ENCODE measurements at regions not wholly inside any gene's neighbourhood (a gene's known extent, or its start where the extent isn't known, plus 50 kb on each side); places are given as distances from the start of the nearest gene placed in this dataset.

DNA sequence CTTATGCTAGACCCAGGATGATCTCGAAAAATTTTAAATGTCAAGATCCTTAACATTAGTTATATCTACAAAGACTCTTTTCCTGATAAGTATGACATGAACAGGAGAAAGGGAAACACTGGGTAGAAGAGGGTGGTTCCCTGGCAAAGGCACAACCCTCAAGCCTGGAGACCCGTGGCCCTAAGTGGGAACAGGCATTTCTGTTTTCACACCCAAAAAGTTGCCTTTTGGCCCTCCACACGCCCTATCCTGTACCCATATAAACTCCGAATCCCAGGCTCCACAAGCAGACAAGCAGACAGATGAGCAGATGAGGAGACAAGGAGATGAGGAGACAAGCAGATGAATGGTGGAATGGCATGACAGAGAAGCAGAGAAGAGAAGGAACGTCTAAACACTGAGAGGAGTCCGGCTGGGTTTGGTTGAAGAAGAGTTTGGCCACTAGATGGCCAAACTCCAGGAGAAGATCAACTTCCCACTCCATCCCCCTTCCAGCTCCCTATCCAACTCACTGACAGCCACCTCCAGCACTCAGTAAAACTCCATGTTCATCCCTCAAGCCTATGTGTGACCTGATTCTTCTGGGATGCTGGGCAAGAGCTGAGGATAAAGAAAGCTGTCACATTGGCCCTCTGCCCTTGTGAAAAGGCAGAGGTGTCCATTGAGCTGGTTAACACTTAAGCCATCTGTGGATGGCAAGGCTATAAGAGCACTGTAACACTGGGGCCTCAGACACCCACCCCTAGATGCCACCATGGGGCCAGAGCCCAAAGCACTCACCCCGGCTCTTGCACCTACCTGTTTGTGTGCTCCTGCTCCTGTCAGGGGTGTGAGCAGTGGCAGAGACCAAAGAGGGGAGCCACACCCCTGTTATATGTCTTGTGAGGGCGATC lies 139.6 kb upstream of the FAM20A start:
- DNase-seq = no peak

DNA sequence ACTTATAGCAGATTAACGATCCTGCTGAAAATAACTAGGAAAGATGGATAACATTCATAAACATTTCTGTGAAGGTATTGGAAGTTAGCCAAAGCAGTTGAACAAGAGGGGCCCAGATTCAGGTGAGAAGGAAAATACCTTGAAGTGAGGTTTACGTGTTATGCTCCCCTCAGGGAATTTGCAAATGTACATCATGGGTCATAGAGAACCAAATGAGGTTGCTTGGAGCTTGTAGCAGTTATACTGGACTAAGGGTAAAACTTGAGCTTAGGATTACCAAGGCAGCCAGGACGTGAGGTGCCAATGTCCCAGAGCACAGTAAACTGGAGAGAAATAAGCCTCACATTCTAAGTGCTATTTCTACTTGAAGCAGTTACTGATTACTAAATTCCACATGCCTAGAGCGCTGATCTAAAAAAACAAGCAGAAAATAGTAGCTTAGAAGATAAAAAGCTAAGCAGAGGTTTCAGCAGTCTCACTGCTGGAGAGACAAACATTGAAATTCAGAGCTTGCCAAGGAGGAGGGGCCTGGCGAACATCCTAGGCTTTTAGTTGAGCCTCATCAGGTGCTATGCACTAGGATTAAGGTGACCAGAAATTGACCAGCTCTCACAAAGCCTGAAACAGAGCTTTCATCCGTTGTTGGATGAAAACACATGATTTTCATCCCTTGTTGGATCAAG lies 136.7 kb upstream of the FAM20A start:
- no peak for DNase-seq

DNA sequence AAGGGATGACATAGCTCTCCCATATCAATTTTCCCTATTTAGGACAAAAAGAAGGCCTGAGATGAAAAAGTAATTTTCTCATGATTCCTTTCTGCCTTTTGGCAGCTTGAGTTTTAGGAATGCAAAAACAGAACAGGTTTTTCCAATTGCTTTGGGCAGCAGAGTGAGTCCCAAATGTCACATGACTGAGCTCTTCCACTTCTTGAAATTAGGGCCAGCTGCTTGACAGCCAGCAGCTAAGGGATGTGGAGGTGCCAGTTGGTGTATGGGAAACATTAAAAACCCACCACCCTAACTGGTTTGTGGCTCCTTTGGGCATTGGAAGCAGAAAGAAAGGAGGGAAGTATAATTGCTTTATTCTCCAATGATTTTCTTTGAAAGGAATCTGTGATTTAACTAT lies 133.8 kb upstream of the FAM20A start:
- no peak for DNase-seq

DNA sequence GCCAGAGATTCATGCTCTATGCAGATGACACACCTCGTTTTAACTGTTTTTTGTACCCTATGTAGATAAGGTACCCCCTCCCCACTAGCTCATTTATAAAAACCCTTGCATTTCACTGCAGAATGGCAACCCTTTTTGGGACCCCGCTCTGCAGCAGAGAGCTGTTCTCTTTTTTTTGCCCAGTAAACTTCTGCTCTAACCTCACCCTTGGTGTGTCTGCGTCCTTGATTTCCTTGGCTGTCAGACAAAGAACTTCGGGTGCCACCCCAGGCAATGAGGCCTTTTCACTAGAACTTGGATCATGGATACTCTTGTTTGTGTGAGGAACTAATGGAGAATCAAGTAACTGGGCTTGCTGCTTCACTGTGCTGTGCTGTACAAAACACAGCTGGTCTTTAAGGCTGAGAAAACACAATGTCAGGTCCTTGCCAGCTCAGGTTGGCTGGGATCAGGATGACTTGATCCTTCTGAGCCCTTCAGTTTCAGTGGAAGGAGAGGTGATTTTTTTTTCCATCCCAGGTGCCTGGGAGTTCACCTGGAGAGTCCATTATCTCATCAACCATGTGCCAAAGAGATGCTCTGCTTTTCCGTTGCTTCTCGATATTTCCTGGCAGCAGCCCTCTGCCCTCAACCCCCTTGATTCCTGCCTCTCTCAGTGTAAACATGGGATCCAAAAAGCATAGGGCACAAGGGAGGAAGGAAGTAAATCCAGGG lies 133.2 kb upstream of the FAM20A start:
- no peak for DNase-seq

DNA sequence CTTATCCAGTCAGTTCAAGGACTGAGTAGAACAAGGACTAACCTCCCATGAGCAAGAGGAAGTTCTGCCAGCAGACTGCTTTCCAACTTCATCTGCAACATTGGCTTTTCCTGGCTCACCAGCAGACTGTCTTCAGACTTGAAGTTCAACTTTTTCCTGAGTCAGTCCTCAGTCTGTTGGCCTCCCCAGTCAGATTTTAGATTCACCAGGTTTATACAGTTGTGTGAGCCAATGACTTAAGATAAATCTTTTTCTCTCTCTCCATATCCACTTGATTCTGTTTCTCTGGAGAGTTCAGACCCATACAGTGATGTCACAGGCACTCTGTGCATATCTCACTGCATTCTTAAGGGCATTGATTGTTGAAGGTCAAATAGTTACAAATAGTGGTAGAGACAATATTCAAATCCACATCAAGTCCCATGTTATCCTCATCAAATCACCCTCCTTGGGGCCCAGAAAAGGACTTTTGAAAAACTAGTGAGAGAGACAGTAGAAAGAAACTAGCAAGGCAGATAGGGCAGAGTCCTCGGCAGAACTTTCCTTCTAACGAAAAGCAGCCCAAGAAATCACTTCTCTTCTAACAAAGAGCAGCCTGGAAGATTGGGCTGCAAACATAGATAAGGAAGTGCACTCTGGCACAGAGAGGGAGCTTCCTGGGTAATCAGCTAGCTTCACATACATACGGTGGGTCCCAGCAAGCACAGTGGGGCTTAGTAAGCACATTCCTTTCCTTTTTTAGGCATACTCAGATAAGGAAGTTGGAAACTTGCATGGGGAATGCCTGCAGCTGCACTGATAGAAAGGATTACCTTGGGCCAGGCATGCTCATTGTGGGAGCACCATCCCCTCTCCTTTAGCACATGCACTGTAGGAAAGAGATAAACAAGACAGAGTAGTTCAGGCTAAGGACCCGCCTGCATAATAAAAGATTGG lies 132.3 kb upstream of the FAM20A start:
- DNase-seq = no peak

DNA sequence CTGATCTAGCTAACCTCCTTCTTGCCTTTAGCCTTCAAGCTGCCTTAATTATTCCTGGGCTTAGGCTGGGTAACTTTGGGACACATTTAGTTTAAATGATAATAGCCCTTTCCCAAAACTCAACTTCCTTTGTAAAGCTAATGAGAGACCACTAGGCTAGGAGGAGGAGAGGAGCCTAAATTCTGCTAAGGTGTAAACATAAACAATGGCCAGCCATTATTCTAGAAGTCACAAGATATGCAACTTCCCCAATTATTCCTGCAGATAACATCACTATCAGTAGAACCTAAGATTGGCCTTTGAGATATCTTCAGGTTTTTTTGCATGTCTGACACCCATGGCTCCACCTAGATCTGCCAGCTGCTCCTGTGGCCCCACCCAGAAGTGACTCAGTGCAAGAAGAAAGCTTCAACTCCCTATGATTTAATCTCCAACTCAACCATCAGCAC lies 131.2 kb upstream of the FAM20A start:
- DNase-seq = no peak

DNA sequence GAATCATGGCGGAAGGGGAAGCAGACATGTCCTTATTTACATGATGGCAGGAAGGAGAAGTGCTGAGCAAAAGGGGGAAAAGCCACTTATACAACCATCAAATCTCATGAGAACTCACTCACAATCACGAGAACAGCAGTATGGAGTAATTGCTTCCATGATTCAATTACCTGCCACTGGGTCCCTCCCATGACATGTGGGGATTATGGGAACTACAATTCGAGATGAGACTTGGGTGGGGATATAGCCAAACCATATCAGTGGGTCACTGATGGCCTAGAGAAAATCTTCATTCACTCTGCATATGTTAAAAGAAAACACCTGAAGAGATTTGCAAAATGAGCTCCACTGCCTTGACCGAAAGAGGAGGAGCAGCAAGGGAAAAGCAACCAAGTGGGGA lies 130.3 kb upstream of the FAM20A start:
- DNase-seq = no peak

DNA sequence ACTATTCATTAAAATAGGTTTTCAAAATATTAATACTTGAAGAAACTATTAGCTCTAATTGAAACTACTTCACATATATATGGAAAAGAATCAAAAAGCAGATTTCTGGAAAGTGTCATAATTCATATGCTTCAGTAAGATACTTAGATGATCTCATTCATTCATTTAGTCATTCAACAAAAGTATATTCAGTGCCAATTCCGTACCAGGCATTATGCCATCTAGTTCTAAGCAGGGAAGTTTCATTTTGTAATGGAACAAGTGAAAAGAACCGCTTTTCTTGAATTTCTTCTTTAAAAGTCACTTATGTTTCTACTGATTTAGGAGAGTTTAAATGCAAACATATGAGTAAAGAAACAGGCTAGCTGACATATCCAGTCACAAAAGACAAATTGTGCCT lies 118.3 kb upstream of the FAM20A start:
- no peak for DNase-seq

DNA sequence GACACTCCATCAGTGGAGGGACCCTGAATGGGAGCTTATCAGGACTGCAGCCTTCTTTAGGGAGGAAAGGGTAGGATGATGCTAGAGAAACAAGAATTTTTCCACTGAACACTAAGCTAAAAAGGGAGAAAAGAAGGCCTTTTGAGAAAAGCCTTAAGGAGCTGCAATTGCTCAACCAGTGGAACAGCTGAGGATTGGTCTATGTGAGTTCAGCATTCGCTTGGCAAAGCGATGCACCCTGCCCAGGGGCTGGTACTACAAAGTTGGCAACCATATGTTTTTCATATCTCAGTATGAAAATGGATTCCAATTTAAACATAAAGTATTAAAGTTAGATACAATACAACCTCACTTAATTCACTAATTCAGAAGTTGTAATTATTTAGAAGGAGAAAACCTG lies 117.8 kb upstream of the FAM20A start:
- no peak for DNase-seq

DNA sequence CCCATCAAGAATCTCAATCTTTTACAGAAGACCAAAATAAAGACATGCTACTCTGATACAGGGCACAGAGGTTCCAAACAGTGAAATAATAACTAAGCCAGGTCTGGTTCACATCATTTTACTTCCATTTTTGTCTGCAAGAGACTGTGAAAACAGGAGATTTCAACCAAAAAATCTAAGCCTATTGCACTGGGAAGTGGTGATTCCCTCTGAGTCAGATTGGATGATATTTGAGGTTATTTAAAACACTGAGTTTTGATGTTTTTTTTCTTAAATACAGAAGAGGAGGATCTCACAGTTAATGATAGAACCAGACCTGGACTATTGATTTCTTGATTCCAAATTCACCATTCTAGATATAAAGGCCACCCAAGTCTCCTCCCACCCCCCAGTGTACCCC lies 117.3 kb upstream of the FAM20A start:
- no peak for DNase-seq

DNA sequence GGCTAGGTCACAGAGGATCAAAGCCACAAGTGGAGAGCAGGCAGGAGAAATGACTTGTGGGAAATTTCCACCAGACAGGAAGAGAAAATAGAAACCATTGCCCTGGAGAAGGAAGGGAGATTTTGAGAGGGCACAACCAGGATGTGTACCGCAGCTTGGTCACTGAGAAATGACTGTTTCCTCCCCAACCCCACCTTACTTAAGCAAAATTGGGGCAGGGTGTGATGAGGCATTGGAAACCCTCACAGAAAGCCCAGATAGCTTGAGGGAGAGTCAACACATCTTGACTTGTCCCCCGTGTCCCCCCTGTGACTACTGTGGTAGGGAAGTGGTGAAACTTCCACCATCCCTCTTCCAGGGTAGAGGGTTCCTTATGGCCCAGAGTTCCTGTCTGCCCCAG lies 113.5 kb upstream of the FAM20A start:
- no peak for DNase-seq

DNA sequence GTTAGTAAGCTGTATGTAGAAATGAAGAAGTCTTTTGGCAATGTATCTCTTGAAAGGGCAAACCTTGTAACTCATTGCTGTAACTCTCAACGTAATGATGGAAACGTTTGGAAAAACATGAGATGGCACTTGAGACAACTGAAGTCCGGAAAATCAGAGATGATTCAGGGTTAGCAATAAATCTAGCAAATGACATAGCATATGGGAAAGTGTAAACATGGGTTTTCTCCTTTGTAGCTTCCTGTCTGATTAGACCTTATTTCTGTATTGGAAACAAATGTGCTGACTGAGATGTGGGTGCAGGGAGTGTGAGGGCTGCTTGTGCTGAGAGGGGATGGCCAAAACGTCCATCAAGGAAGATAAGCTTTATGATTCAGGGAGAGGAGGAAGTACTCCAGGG lies 110.7 kb upstream of the FAM20A start:
- DNase-seq = no peak

DNA sequence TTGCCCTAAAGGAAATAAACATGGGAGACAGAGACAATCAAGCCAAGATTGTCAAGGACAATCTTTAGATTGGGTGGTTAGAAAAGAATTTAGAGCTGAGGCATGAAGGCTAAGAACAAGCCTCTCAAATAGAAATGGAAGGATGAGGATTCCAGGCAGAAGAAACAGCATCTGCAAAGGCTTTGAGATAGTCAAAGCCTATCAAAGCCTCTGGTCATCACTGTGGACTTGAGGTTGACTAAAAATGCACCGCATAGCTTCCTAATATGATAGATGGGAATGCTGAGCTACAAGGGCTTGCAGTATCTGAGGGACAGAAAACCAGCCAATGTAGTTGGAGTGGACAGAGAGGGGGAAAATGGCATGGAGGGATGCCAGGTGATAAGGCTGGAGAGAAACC lies 109.8 kb upstream of the FAM20A start:
- no peak for DNase-seq

DNA sequence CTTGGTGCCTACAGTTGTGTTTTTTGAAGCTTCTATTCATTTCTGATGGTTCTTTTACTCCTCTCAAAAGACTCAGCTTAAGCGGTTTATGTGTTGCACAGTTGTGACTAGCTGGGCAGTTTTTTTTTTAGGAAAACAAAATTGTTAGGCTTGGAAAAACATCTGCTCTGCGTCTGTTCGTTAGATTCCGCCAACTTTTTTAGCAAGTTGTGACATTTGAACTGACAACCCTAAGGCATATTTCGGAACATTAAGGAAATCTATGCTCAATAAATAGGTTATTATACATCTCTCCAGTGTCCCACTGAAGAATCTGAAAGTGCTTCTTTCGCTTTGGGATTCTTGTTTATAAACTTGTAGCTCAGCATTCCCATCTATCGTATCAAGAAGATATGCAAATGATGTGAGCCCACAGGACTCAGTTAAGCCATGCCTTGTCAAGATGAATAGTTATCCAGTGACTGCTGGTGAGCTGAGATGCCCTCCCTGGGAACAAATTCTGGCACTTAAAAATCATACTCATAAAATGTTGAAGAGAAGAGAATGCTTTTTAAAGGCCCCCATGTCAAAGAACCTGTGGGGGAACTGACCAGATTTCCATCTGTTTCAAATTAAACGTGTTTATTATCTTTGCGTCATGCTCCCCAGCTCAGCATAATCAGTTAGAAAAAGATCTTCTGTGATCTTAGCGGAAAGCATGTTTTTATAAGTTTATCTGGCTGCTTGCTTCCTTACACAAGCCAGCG lies 109.0 kb upstream of the FAM20A start:
- no peak for DNase-seq

DNA sequence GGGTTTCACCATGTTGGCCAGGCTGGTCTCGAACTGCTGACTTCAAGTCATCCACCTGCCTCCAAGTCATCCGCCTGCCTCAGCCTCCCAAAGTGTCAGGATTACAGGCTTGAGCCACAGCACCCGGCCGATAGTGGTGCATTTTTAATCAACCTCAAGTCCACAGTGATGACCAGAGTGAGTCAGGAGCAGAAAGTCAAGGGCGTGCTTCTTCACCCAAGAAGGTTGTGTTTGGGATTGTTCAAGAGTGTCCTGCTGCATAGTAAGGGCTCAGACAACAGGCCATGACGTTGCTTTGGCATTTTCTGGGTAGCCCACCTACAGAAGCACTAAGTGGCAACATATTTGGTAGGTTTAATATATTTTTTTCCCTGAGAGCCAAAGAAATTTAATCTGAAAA lies 108.3 kb upstream of the FAM20A start:
- no peak for DNase-seq

DNA sequence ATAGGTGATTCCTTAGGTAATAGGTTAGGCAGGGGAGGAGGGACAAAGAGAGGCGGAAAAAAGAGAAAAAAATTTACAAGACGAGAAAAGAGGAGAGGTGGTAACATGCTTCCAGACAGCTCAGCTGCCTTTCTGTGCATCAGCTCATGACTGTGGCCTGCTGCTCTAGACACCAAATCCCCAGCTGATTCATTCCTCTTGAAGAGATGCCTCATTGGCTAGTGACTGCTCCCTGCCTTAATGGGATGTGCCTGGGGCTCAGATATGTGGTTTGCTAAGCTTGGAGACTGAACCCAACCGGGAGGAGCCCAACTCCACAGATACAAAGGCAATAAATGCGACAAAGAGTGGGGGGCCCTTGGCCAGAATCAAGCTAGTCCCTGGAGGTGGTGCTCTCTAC lies 105.9 kb upstream of the FAM20A start:
- DNase-seq = no peak

DNA sequence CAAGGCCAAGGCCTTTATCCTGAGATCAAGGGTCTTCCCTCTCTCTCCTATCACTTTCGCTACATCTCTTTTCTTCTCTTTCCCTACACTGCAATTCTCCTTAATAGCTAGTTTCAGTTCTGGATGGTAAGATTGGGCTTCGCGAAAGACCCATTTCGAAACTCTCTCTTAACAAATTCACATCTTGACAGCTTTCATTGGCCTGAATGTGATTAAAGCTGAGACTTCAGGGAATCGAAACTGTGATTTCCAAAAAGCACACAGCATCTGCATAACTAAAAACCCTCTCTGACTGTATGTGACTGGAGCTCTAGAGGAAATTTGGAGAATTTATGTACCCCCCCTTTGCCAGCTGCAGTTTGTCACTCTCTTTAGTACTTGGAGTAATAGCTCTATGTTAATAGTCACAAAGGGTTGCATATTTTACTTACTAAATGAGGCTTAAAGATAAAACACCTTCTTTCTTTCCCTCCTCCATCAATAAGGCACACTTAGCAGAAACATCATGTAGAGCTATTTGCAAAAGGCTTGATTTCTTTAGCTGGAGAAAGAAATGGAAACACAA lies 105.3 kb upstream of the FAM20A start:
- DNase-seq = no peak

DNA sequence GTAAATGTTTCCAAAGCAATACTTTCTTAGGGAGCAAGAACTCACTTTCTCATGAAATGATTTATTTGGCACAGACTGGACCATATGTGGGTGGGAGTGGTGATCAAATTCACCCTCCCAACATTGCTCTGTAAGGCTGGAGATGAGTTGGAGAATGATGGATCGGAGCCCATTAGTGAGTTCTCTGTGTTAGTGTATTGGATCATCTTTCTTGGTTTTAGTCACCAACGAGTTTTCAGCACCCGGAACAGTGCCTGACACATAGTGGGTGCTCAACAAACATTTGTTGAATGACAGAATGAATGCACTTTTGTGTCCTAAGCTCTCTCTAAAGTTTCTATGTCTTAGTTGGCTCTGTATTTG lies 104.5 kb upstream of the FAM20A start:
- no peak for DNase-seq

DNA sequence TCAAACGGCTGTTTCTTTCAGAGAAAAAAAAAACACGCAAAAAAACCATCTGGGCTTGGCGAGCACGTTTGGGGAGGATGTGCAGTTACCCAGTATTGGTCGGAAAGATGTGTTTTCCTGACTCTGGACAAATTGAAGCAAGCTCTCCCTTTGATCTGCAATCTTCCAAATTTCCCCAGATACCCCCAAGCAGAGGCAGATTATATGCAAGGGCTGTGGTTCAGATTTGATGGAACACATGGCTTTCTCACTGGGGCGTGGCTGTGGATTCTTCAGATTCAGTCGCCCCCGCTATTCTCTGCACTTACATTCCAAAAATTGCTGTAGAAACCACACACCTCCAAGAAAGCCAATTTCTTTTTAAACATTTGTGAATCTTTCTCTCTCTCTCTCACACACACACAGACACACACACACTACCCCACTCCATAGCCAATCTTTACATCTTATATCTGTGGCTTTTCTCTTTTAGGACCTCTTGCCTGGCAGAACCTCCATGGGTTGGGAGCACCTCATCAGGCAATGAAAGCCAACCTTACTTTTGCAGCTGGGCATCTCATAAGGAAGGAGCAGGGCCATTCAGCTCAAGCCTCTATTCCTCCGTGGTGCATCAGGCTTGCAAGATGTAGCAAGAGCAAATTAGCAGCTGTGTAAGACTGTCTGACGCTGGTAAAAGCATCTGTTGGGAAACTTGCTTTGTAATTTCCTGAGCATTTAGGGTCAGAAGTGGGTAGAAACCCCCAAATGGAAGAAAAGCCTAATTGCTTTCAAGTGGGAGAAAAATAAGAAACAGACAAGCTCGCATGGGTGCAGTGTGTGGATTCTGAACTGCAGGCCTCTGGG lies 103.9 kb upstream of the FAM20A start:
- DNase-seq = peak; percentile 63

DNA sequence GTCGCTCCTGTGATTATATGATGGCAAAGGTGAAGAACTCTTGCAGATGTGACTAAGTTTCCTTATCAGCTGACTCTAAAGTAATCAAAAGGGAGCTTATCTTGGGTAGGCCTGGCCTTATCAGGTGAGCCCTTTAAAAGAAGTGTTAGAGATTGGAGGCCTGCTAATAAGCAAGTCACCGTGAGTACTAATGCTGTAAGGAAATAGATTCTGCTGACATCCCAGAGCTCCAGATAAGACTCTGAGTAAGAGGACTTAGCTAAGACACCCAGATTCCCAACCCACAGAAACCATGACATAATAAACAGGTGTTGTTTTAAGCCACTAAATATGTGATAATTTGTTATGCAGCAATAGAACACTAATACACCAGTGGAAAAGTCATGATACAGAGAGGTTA lies 99.9 kb upstream of the FAM20A start:
- no peak for DNase-seq

DNA sequence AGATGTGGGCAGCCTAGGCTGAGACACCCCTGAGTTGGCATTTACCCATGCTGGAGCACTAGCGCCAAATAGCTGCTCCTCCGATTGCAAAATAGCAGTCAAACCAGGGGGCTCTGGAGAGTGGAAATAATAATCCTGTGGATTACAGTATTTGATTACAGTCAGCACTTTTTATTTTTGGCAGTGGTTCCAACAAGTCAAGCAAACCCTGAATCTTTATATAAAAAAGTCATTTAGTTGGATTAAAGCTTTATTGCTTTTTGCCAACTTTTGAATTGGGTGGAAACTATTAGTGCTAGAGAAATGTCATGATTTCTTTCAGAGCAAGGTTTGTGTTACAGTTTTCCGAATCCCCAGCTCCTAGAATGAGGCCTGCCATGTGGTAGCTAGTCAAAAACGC lies 99.3 kb upstream of the FAM20A start:
- DNase-seq = no peak

Data from right forelimb (tissue), 1 donor.